KMS-11 (cell line): ENCODE measurements at regions not wholly inside any gene's neighbourhood (a gene's known extent, or its start where the extent isn't known, plus 50 kb on each side); places are given as distances from the start of the nearest gene placed in this dataset.
"Not testable (repeated sequence)": the region's sequence is repeated elsewhere in the genome, so short reads cannot be mapped to it uniquely, and the experiment has no call there.

Experiments used
- H2AFZ ChIP-seq: fragments of 200-600 bp; sonication (generic); 2 replicates; pipeline ENCODE4 v1.6.1; 2016; ENCODE audit warnings: antibody characterized with exemption, mixed run types, low read depth
- H3K27ac ChIP-seq: fragments of 200-600 bp; sonication (generic); 2 replicates; pipeline ENCODE4 v1.6.1; 2016; ENCODE audit warnings: mild to moderate bottlenecking, mixed run types
- H3K27me3 ChIP-seq: fragments of 200-600 bp; sonication (generic); 2 replicates; pipeline ENCODE4 v1.6.1; 2017; ENCODE audit warnings: mild to moderate bottlenecking, low read depth, mixed run types, moderate library complexity; ENCODE audit not compliant: insufficient read depth
- H3K36me3 ChIP-seq: fragments of 200-600 bp; sonication (generic); 2 replicates; pipeline ENCODE4 v1.6.1; 2017; ENCODE audit warnings: mild to moderate bottlenecking, mixed run types; ENCODE audit not compliant: insufficient read depth
- H3K4me1 ChIP-seq: fragments of 200-600 bp; sonication (generic); 2 replicates; pipeline ENCODE4 v1.6.1; 2016; ENCODE audit warnings: mild to moderate bottlenecking, low read depth, mixed run types; ENCODE audit not compliant: poor library complexity, severe bottlenecking
- H3K4me2 ChIP-seq: fragments of 200-600 bp; sonication (generic); 2 replicates; pipeline ENCODE4 v1.7.0; 2016; ENCODE audit warnings: mild to moderate bottlenecking, mixed run types
- H3K4me3 ChIP-seq: fragments of 200-600 bp; sonication (generic); IDR thresholded peaks from 2 replicates; pipeline ENCODE4 v1.6.1; 2017; ENCODE audit warnings: low read depth, low read length, mixed read lengths; ENCODE audit not compliant: insufficient read depth
- H3K79me2 ChIP-seq: fragments of 200-600 bp; sonication (generic); 2 replicates; pipeline ENCODE4 v1.6.1; 2016; ENCODE audit warnings: low read depth, mixed run types; ENCODE audit not compliant: insufficient read depth
- H3K9ac ChIP-seq: fragments of 200-600 bp; sonication (generic); 2 replicates; pipeline ENCODE4 v1.6.1; 2016; ENCODE audit warnings: mild to moderate bottlenecking, mixed run types
- H4K20me1 ChIP-seq: fragments of 200-600 bp; sonication (generic); 2 replicates; pipeline ENCODE4 v1.6.1; 2016; ENCODE audit warnings: mild to moderate bottlenecking, mixed run types; ENCODE audit not compliant: insufficient read depth
- TF ChIP-seq, protein P1 (sequence below): fragments of 200-600 bp; sonication (generic); conservative IDR thresholded peaks from 2 replicates; pipeline ENCODE4 v1.6.1; 2017; ENCODE audit warnings: low read depth, mild to moderate bottlenecking, antibody characterized with exemption, low read length, moderate library complexity, mixed read lengths

DNA sequence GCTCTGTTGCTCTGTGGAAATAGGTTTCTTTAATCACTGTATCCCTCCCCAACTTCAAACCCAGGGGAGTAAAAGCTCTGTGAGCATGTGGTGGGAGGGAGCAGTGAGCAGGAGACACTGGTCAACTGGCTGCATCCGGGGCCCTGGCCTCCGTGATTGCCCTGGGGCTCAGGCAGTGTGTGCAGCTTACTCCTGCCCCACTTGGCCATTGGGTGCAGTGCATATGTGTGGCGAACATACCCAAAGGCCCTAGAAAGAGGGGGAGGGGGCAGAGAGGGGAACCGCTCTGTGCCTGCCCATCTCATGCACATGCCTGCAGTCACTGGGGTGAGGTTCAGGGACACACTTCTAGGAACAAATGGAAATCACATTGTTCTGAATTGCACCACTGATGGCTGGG lies 378.7 kb downstream of the ZBBX start:
- TF ChIP-seq, protein P1, sequence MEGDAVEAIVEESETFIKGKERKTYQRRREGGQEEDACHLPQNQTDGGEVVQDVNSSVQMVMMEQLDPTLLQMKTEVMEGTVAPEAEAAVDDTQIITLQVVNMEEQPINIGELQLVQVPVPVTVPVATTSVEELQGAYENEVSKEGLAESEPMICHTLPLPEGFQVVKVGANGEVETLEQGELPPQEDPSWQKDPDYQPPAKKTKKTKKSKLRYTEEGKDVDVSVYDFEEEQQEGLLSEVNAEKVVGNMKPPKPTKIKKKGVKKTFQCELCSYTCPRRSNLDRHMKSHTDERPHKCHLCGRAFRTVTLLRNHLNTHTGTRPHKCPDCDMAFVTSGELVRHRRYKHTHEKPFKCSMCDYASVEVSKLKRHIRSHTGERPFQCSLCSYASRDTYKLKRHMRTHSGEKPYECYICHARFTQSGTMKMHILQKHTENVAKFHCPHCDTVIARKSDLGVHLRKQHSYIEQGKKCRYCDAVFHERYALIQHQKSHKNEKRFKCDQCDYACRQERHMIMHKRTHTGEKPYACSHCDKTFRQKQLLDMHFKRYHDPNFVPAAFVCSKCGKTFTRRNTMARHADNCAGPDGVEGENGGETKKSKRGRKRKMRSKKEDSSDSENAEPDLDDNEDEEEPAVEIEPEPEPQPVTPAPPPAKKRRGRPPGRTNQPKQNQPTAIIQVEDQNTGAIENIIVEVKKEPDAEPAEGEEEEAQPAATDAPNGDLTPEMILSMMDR: no peak

GRCh38 chr3:166993015-166993630 lies 387.0 kb downstream of the ZBBX start:
- H3K9ac ChIP-seq: no peak overlapping the region
- H3K4me3 ChIP-seq: no peak overlapping the region
- no peaks in the 10 kb centered on the region for H4K20me1 ChIP-seq
- no peak overlapping the region for H2AFZ ChIP-seq
- H3K4me2 ChIP-seq: no peak overlapping the region
- H3K4me1 ChIP-seq: no peaks in the 10 kb centered on the region
- H3K27me3 ChIP-seq: no peaks in the 10 kb centered on the region
- no peak overlapping the region for H3K27ac ChIP-seq
- TF ChIP-seq, protein P1: no peak
- no peaks in the 10 kb centered on the region for H3K36me3 ChIP-seq
- no peaks in the 10 kb centered on the region for H3K79me2 ChIP-seq

More for the DNA sequence above, 378.7 kb downstream of the ZBBX start:
- no peaks in the 10 kb centered on the region for H3K79me2 ChIP-seq
- no peak overlapping the region for H3K9ac ChIP-seq
- no peak overlapping the region for H3K27ac ChIP-seq
- no peak overlapping the region for H2AFZ ChIP-seq
- no peaks in the 10 kb centered on the region for H4K20me1 ChIP-seq
- H3K27me3 ChIP-seq: no peaks in the 10 kb centered on the region
- H3K4me3 ChIP-seq: no peak overlapping the region
- H3K36me3 ChIP-seq: no peaks in the 10 kb centered on the region
- no peak overlapping the region for H3K4me2 ChIP-seq
- H3K4me1 ChIP-seq: no peaks in the 10 kb centered on the region

- H3K4me2 ChIP-seq: no peak overlapping the region
- no peaks in the 10 kb centered on the region for H3K27me3 ChIP-seq
- H2AFZ ChIP-seq: no peak overlapping the region
- no peaks in the 10 kb centered on the region for H3K36me3 ChIP-seq
- no peak overlapping the region for H3K4me3 ChIP-seq
- H4K20me1 ChIP-seq: no peaks in the 10 kb centered on the region
- H3K27ac ChIP-seq: no peak overlapping the region
- TF ChIP-seq, protein P1: no peak
- no peaks in the 10 kb centered on the region for H3K79me2 ChIP-seq
- no peaks in the 10 kb centered on the region for H3K4me1 ChIP-seq
- no peak overlapping the region for H3K9ac ChIP-seq
These were observed 394.1 kb downstream of the ZBBX start for GRCh38 chr3:166986000-166986399.

GRCh38 chr3:166975796-166976195 lies 404.3 kb downstream of the ZBBX start:
- H3K27me3 ChIP-seq, H3K4me2 ChIP-seq, H3K4me1 ChIP-seq, H2AFZ ChIP-seq, H3K9ac ChIP-seq, H3K27ac ChIP-seq, H3K36me3 ChIP-seq, H4K20me1 ChIP-seq, H3K79me2 ChIP-seq, H3K4me3 ChIP-seq: not testable (repeated sequence)

DNA sequence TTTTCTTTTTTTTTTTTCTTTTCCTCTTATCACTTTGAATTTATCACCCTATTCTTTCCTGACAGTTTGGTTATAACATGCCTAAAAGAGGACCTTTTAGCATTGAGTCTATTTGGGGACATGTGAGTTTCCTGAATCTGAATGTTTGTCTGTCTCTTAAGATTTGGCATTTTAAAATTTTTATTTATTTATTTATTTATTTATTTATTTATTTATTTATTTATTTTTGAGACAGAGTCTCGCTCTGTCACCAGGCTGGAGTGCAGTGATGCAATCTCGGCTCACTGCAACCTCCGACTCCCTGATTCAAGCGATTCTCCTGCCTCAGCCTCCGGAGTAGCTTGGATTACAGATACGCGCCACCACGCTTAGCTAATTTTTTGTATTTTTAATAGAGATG lies 412.4 kb downstream of the ZBBX start:
- not testable (repeated sequence) for H2AFZ ChIP-seq, H3K9ac ChIP-seq, H3K36me3 ChIP-seq, H3K27ac ChIP-seq, H3K79me2 ChIP-seq, H3K4me1 ChIP-seq, H3K4me3 ChIP-seq, H3K27me3 ChIP-seq, H4K20me1 ChIP-seq, H3K4me2 ChIP-seq
